NCI-H187 (cell line): ENCODE measurements at regions not wholly inside any gene's neighbourhood (a gene's known extent, or its start where the extent isn't known, plus 50 kb on each side); places are given as distances from the start of the nearest gene placed in this dataset.

Experiments used
- DNase-seq, 2 experiments: peaks; one replicate each; lab custom pipeline; 2025; lab: John Stamatoyannopoulos, UW

DNA sequence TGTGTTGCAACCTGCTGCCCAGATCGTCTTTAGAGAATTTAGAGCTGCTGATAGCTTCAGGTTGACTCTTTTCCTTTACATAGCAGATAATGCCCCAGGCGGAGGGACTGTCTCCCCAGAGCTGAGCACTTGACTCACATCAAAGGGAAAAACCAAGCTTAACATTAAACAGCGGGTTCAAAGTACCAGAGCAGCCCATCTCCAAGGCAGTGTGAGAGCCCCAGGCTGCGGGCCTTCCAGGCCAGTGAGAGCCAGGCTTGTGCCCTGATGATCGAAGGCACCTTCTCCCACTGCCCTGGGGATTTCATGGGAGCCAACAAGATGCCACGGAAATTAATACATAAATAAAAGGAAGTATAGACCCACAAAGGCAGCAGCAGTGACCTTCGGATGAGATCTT lies 275.6 kb downstream of the XXYLT1 start:
- no peak for DNase-seq

DNA sequence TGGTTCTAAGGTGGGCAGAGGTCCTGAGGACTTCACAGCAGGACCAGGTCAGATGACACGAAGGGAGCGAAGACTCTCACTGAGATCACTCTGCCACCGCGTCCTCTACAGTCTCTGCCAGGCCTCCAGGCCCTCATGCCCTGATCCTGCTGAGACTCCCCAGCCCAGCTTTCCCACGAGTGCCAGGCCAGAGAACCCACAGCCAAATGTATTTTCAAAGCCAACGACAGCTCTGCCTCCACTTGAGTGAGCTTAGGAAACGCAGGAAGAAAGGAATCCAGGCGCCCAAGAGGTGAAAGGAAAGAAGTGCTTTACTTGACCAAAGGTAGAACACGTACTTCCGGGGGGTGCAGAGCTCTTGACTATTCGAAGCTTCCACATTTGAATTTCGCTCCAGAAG lies 275.0 kb downstream of the XXYLT1 start:
- no peak for DNase-seq

DNA sequence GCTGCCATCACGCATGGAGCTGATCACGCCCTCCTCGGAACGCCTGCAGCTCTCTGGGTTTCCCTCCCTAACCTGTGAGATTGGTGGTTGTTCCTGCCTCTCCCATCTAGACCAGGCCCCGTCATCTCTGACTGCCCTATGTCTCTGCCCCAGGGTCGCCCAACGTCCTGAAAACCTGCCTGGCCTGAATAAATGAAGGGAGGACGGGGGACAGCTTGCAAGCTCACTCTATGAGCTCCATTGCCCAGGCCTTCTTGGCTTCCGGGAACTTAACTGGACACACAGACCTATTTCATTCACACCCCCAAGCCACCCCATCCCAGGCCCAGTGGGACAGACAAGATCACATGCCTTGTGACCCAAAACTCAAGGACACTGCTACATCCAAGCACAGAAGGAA lies 274.2 kb downstream of the XXYLT1 start:
- no peak for DNase-seq

DNA sequence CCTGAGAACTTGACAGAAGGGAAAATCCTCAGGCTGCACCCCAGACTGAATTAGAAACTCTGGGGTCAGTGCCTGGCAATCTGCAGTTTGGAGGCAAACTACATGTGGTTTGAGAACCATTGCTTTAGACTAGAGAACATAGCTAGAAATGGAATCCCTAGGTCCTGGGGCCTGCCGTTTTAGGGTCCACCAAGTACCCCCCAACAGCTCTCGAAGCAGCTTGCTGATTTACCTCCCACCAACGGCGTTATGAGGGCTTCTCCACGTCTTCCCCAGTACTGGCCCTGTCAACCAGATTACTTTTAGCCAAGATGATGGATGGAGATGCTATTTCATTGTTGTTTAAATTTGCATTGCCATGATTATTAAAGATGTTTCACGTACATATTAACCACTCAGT lies 272.5 kb downstream of the XXYLT1 start:
- DNase-seq = no peak

DNA sequence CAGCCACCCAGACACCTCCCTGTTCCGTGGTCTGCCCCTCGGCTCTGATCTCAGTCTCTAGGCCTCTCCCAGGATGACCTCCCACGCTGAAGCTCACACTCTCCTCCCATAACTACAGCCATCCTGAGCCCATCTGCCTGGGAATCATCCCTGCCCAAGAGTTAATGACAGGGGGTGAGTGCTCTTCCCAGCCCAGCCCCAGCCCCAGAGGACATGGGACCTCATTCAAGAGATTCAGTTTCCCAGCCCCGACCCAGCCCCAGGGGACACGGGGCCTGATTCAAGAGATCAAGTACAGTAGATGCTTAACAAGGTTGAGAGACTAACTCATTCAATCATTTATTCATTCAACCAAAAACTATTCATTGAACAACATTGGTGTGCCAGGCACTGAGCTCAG lies 272.0 kb downstream of the XXYLT1 start:
- no peak for DNase-seq

DNA sequence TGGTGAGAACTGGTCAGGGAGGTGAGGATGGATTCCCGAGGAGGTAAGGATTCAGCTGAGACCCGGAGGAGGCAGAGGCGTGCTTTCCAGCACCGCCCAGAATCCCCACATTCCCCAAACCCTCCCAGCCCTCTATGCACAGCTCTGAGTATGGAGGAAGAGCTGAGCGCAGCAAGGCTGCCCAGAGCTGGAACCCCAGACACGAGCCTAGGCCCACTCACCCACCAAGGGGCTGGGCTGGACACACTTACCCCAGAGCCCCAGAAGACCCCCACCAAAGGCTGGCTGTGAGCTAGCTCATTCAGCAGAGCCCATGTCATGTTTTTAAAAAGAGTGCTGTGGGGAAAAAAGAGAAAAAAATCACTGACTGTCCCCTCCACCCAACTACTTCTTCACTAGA lies 271.5 kb downstream of the XXYLT1 start:
- no peak for DNase-seq

DNA sequence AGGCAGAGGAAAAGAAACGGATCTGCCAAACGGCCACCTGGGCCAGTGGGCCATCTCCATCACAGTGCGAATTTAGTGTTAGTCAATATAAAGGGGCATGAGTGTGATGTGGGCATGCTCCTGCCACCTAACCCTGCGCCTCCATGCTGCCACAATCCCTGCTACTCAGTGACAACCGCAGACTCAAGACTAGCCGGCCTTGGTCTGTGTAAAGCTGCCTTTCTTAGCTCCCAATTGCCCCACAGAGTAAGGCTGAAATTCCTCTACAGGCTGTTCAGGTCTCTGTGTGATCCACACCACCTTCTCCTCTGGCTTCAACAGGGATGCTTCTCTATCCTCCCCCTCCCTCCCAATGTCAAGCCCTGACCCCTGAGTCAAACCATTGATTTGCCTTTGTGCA lies 269.7 kb downstream of the XXYLT1 start:
- no peak for DNase-seq

DNA sequence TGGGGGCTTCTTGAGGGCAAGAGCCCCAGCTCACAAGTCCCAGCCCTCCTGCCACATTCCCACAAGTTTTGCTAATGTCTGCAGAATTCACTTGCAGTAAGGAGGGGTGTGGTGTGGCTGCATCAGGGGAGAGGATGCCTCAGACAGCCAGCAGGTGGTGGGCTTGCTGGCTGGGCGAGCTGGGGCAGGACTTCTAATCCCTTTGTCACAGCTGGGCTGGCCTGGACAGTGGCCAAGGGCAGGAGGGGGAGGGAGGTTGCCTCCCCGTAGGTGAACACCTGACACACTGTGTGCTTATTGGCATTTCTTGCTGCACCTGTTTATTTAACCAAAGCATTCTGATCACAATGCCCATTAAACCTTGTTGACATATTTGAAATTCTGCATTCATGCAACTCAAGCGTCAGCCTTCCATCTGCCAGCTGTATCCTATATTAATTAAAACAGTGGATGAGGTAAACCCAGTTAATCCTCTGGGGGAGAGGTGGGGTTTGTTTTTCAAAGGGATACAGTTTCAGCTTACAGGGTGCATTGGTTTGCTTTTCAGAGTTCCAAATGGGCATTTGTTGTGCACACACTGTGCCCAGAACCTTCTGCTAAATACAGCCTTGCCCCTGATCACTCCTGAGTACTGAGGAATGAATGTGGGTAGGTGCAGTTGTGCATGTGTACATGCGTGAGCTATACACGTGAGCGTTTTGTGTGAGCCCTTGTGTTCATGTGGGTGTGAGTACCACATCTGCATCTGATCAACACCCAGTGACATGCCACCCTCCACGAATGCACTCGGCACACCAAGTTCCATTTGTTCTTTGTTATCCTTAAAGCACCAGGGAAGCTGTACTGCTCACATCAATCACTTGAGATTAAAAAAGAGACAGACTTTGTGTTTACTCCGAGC lies 268.7 kb downstream of the XXYLT1 start:
- DNase-seq = peak; percentile 50 to 55

DNA sequence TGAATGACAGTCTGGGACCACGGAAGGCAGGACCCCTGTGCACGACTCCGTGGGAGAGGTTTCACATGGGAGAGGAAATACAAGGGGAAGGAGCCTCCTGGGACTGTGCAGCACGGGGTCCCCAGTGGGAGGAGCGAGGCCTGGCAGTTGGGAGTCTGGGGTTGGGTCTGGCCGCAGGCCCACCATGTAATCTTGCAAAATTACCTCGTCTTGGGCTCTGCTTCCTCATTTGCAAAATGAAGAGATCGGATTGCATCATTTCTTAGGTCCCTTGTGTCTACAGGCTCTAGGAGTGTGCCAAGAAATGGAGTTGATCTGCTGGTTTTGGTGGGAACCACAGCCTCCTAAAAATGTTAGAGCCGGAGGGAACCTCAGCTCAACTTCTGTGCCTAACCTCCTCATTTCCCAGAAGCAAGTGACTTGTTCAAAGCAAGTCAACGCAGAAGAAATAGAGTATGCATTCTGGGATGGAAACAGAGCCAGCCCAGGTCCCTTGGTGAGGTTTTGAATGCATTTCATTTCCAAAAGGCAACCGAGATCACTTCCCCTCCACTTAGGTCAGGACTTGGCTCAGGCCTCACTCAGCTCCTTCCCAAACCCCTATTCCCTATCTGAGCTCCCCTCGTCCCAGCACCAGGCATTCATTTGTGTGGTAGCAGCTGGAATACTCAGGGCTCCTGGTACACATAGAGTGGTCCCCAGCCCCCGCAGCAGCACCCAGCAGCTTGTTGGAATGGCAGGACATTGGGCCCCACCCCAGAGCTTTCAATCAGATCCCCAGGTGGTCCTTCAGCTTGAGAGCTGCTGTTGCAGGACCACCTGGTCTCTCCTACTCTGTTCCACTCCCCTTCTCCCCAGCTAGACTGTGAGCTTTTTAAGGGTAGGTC lies 267.7 kb downstream of the XXYLT1 start:
- no peak for DNase-seq

DNA sequence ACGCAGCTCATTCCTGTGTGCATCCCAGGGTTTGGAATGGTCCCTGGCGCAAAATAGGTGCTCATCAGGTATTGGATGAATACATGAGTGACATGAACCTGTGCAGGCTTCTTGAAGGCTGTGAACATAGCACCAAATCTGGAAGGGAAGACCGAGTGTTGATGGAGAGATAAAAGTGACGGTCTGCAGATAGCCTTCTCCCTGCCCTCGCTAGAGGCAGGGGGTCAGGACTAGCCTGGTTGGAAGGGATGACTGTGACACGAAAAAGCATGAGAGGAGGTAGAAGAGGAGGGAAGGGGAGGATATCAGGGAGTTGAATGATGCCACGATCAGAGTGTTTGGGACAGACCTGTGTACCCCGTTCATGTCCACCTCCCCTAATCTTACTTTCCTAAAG lies 267.1 kb downstream of the XXYLT1 start:
- no peak for DNase-seq

DNA sequence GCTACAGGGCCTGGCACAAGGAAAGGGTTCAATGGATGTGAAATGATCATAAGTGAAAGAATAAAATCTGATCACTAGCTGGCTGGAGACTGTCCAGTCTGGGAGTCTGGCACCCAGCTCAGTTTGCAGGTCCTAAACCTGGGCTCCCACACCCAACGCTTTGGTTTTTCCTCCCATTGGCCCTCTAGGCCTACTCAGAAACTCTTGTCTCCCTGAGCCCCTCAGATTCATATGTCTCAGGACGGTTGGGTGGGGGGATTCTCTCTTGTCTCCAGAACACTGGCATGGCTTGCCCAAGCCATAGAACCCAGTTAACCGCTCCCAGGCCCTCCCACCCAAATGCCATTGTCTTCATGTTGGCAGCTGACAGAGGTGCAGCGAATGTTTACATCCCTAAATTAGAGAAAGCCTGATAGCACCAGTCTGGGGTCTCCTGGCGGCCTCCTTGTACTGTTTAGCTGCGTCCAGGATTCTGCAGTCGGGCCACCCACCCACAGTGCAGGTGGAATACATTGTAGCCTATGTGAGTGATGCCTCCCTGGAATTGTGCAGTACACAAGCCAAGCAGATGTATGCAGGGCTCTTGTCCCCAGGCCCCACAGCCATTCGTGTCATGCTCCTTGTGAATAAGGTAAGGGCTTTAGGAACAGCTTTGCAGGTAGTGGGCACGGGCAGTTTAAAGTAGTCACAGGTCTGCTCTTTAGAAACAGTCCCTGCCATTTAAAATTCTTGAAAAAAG lies 266.3 kb downstream of the XXYLT1 start:
- no peak for DNase-seq

DNA sequence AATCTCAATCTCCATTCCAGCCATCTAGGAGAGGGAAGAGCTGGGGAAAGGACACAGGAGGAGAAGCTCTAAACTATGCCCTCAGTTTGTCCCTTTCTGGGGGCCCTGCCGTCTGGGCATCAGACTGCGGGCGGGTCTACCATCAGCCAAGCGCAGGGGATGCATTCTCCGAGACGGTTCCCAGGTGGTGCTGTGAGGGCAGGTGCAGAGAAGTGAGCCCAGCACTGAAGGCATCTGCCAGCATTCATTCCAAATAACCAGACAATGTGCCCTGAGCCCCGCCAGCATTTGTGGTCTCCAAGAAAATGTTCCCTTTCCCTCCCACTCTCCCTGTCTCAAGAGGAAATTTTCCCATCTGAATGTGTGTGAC lies 265.7 kb downstream of the XXYLT1 start:
- DNase-seq = no peak

DNA sequence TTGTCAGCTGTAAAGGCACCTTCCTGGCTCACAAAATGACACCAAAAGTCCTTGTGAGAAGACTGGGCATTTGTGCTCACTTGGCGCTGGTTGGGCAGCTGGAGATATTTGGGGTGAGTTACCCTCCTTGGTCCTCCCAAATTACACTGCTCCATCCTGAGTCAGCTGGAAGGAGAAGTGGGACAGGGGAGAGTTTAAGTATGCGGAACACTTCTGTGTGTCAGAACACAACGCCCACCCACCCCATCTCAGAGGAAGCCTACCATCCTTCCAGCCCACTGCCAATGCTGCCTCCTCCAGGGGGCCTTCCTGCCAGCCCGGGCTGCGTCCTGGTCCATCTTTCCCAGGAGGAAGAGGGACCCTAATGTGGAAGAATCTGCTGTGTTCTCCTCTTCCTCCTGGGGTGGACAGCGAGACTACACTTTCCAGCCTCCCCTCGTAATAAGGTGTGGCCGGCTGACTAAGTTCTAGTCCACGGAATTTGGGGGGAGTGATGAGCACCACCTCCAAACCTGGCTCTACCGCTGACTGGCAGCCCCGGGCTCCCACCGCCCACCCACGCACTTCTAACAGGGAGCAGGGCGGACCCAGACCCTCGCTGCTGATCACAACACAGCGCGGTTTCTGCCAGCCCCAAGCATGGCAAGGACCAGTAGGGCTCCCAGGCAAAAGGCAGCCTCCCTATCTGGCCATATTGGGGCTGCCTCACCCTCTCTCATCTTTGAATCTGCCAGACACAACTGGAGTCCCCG lies 265.0 kb downstream of the XXYLT1 start:
- DNase-seq = no peak

DNA sequence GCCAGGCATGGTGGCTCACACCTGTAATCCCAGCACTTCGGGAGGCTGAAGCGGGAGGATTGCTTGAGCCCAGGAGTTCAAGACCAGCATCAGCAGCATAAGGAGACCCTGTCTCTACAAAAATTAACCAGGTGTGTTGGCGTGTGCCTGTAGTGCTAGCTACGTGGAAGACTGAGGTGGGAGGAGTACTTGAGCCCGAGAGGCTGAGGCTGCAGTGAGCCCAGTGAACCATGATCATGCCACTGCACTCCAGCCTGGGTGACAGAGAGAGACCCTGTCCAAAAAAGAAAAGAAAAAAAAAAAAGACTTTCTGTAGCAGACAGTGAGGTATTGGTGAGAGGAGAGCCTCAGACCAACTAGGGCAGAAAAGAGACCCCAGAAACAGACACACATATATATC lies 263.8 kb downstream of the XXYLT1 start:
- DNase-seq = no peak

DNA sequence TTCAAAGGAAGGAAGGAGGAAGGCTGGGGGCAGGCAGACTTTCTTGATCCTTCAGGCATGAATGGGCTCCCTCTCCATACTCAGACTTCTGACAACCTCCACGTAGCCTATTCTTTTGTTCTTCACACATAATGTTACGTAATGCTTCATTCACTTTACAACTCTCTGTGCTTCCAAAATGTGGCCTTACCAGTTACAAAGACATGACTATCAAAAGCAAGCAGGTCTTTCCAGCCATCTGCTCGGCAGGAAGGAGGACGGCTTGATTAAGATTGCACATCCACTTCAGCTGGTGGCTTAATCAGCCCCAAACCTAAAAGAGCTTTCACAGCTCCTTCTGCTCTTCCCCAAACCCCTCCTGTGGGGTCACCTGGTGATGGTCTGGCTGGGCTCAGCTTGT lies 263.2 kb downstream of the XXYLT1 start:
- no peak for DNase-seq

DNA sequence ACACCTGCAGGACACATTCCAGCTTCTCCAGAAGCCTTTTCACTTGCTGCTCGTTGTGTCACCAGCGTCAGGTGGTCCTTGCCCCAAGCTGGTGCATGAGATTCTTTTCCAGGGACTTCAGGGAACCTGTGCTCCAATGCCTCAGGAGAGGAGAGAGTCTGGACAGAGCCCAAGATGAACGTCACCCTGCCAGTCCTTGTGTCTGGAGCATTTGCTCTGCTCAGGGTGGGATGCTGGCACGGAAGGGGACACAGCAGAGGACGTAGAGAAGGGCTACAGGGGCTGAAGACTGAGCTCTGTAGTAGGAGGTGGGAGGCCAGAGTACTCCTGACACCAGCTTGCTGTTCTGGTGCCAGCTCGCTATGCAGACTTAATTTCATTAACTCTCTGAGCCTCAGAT lies 262.1 kb downstream of the XXYLT1 start:
- no peak for DNase-seq

DNA sequence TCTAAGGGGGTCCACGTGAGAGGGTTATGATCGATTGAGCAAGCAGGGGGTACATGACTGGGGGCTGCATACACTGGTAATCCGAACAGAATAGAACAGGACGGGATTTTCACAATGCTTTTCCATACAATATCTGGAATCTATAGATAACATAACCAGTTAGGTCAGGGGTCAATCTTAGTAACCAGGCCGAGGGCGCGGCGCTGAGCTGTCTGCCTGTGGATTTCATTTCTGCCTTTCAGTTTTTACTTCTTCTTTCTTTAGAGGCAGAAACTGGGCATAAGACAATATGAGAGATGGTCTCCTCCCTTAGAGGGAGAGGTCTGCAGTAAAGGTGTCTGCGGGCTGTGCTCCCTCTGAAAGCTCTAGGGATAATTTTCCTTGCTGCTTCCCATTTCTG lies 261.3 kb downstream of the XXYLT1 start:
- no peak for DNase-seq

DNA sequence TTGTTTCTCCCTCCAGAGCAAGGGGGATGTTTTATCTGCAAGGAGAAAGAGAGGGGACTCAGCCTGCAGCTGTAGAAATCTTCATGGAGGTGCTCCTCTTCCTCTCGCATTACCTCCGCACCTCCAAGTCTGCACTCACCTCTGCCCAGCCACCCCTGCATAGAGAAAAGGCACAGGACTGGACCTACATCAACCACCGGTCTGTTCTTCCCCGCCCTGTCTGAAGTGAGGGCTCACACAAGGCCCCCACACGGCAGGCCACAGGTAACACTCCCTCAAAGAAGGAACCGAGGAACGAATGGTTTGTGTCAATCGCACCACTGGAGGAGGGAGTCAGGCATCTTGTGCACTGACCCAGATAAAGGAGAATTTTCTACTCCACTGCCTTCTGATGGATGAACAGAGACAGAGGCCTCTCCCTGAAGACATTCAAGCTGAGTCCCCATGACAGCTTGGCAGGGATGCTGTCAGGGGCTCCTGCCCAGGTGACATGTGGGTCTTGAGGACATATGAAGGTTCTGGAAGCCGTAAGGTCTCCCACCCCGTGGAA lies 260.3 kb downstream of the XXYLT1 start:
- no peak for DNase-seq

DNA sequence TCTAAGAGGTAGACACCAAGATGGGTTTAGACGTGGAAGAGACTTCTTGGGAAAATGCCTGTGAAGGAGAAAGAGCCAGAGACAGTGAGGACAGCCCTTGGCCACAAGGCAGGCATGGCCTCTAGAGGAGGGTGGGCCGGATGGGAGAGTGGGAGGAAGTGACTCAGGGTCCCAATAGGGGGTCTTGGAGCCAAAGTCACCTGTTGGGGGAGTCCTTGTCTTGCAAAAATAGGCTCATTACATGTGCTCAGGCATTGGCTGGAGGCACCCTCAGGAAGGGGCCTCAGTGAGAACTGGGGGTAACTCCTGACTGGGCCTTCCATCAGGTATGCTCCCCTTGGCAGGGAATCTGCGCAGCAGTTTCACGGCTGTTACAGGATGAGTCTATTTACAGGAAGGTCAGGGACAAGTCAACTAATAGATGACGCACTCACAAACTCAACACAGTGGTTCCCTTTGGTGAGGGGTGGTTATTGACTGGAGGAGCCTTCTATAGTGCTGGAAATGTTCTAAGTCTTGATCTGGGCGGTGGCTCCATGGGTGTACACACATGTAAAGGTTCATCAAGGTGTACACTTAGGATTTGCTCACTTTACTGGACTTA lies 259.6 kb downstream of the XXYLT1 start:
- DNase-seq = no peak

DNA sequence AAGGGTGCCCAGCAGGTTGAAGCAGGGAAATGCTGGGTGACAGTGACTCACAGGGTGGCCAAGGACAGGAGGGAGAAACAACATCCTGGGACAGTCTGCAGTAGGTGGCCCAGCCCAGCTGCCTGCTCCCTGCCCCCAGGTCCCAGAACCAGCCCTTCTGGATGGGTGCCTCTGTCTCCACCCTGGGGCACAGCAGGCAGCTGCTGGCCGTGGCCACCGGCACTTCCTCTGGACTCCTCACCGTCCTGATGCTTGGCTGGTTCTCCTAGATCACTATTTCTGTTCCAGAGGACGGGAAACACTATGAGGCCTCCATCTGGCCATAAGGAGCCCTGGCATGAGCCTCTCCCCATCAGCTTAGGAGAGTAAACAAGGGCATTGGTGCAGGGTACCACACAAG lies 258.9 kb downstream of the XXYLT1 start:
- DNase-seq = no peak

DNA sequence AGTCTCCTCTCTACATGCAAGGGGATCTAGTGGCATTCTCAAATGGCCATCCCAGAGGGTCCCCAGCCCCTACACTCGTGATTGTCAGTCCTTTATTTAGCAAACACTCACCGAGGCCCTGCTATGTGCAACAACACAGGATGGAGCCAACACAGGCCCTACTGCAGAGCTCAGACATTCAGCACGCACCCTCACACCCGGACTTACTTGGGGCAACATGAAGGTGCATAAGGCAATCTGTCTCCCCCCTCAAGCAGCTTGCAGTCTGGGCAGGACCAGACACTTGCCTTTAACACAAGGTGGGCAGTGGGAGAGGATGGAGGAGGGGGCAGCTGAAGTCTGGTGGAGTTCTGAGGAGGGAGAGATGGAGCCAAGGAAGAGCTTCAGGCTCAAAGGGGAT lies 258.4 kb downstream of the XXYLT1 start:
- no peak for DNase-seq
